ENCODE measurements at regions not wholly inside any gene's neighbourhood (a gene's known extent, or its start where the extent isn't known, plus 50 kb on each side); places are given as distances from the start of the nearest gene placed in this dataset. TPM values are rescaled to one million over a fixed set of nuclear protein-coding genes. Genes with fewer than 3 reads are reported as not detected.

DNA sequence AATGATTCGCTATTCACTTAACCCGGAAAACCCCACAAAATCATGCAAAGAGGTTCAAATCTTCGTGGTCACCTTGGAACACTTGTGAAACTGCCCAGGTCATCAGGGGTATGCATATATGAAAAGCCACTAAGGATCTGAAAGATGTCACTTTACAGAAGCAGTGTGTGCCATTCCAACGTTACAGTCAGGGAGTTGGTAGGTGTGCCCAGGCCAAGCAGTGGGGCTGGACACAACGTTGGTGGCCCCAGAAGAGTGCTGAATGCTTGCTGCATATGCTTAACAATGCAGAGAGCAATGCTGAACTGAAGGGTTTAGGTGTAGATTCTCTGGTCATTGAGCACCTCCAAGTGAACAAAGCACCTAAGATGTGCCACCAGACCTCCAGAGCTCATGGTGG lies 51.1 kb upstream of the EIF5 start:
- Histone ChIP-seq H3K27ac (no peak overlapping the region), H3K36me3 (replicated peaks in 1 of 2; ENCODE audit: insufficient read depth in 1 of 2, low read depth in 2 of 2) (no peaks in the 10 kb centered on the region), H3K9me3 (no peaks in the 10 kb centered on the region), H3K4me1 (peaks cover 14% of the 10 kb centered on the region), H3K4me3 (no peak overlapping the region), H3K27me3 (no peaks in the 10 kb centered on the region)
- DNase-seq (no peak), ATAC-seq (no peak)
- intact Hi-C loops (cut with DNase I) = no loop called here
- no peak for TF ChIP-seq POLR2A (IDR thresholded peaks at IDR 0.05)
- TF ChIP-seq, protein P1, sequence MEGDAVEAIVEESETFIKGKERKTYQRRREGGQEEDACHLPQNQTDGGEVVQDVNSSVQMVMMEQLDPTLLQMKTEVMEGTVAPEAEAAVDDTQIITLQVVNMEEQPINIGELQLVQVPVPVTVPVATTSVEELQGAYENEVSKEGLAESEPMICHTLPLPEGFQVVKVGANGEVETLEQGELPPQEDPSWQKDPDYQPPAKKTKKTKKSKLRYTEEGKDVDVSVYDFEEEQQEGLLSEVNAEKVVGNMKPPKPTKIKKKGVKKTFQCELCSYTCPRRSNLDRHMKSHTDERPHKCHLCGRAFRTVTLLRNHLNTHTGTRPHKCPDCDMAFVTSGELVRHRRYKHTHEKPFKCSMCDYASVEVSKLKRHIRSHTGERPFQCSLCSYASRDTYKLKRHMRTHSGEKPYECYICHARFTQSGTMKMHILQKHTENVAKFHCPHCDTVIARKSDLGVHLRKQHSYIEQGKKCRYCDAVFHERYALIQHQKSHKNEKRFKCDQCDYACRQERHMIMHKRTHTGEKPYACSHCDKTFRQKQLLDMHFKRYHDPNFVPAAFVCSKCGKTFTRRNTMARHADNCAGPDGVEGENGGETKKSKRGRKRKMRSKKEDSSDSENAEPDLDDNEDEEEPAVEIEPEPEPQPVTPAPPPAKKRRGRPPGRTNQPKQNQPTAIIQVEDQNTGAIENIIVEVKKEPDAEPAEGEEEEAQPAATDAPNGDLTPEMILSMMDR (IDR thresholded peaks at IDR 0.05) = no peak
- 60 to 76% methylated on average over 3 to 5 of the region's 5 CpGs for WGBS, 2 donors

- H3K27me3 ChIP-seq = no peaks in the 10 kb centered on the region
- H3K27ac ChIP-seq = no peak overlapping the region
- 59 to 66% methylated on average over 12 of the region's 12 CpGs for WGBS, 2 donors
- DNase-seq (no peak), ATAC-seq (no peak)
- no peaks in the 10 kb centered on the region for H3K36me3 ChIP-seq (replicated peaks in 1 of 2; ENCODE audit: insufficient read depth in 1 of 2, low read depth in 2 of 2)
- no peaks in the 10 kb centered on the region for H3K9me3 ChIP-seq
- intact Hi-C loops (cut with DNase I) = no loop called here
- TF ChIP-seq POLR2A (IDR thresholded peaks at IDR 0.05) = no peak
- TF ChIP-seq, protein P1 (IDR thresholded peaks at IDR 0.05) = no peak
- H3K4me1 ChIP-seq = peaks cover 6% of the 10 kb centered on the region
- H3K4me3 ChIP-seq = no peak overlapping the region
These were observed 50.1 kb upstream of the EIF5 start for GRCh38 chr14:103283916-103284315.

Small RNA genes in the stretch of these regions (small RNA-seq; reads per million reads assigned to genes)
- gene AL161669.2 = not detected
